Activated CD8-positive, alpha-beta T cell treated with anti-CD3 and anti-CD28 coated beads, Interleukin-2, amount 10 ng/mL, durations not matched to agents 7 days and 5 days (primary cell): ENCODE measurements at regions not wholly inside any gene's neighbourhood (a gene's known extent, or its start where the extent isn't known, plus 50 kb on each side); places are given as distances from the start of the nearest gene placed in this dataset.
"Not testable (repeated sequence)": the region's sequence is repeated elsewhere in the genome, so short reads cannot be mapped to it uniquely, and the experiment has no call there.

ENCODE experiments used
- ATAC-seq: fragments of 150-1000 bp; cut with Tn5 transposase; one replicate; pipeline ENCODE4 v1.10.0; 2021; ENCODE audit warnings: moderate library complexity
- CTCF ChIA-PET: fragments of 350-600 bp; sonication (Branson Sonifier 250); formaldehyde crosslinking; loops from one replicate; lab custom pipeline; 2021; ENCODE audit warnings: antibody characterized with exemption; lab: Charles Lee
- POLR2A ChIA-PET: fragments of 350-600 bp; sonication (Branson Sonifier 250); formaldehyde crosslinking; loops from one replicate; lab custom pipeline; 2021; ENCODE audit warnings: antibody characterized with exemption; lab: Charles Lee
- DNase-seq: peaks from one replicate; pipeline ENCODE4 v3.0.0-alpha.2; 2020
- H3K27ac Mint-ChIP-seq: one replicate; pipeline ENCODE4 v1.8.0; 2021; ENCODE audit warnings: mild to moderate bottlenecking, mixed read lengths
- H3K27me3 Mint-ChIP-seq: one replicate; pipeline ENCODE4 v1.8.0; 2021; ENCODE audit warnings: low read depth, mixed read lengths
- H3K36me3 Mint-ChIP-seq: one replicate; pipeline ENCODE4 v1.8.0; 2021; ENCODE audit warnings: low read depth, mixed read lengths
- H3K4me1 Mint-ChIP-seq: one replicate; pipeline ENCODE4 v1.8.0; 2021; ENCODE audit warnings: low read depth, mixed read lengths
- H3K4me3 Mint-ChIP-seq: one replicate; pipeline ENCODE4 v1.8.0; 2021; ENCODE audit warnings: mild to moderate bottlenecking, mixed read lengths
- H3K9me3 Mint-ChIP-seq: one replicate; pipeline ENCODE4 v1.8.0; 2022; ENCODE audit warnings: mixed read lengths; ENCODE audit not compliant: insufficient read depth

- Mint-ChIP-seq H3K4me3 (no peak overlapping the region), H3K36me3 (no peaks in the 10 kb centered on the region), H3K9me3 (peaks cover 2% of the 10 kb centered on the region), H3K4me1 (peaks cover 10% of the 10 kb centered on the region), H3K27ac (no peak overlapping the region), H3K27me3 (no peaks in the 10 kb centered on the region)
- DNase-seq = no peak
- ChIA-PET POLR2A (no interaction called here), CTCF (no interaction called here)
- no peak for ATAC-seq
Measured at GRCh38 chr20:8996817-8997512, 71.9 kb upstream of the PLCB4 start.

- H3K27ac Mint-ChIP-seq = no peak overlapping the region
- H3K27me3 Mint-ChIP-seq = no peaks in the 10 kb centered on the region
- ATAC-seq = no peak
- peaks cover 10% of the 10 kb centered on the region for H3K4me1 Mint-ChIP-seq
- ChIA-PET CTCF (no interaction called here), POLR2A (no interaction called here)
- DNase-seq = no peak
- H3K9me3 Mint-ChIP-seq = peaks cover 4% of the 10 kb centered on the region
- no peak overlapping the region for H3K4me3 Mint-ChIP-seq
- H3K36me3 Mint-ChIP-seq = no peaks in the 10 kb centered on the region
Measured at GRCh38 chr20:8997701-8998117, 71.2 kb upstream of the PLCB4 start.

GRCh38 chr20:9011121-9011520 lies 57.8 kb upstream of the PLCB4 start:
- H3K27ac Mint-ChIP-seq = no peak overlapping the region
- H3K4me3 Mint-ChIP-seq = no peak overlapping the region
- H3K27me3 Mint-ChIP-seq = no peaks in the 10 kb centered on the region
- no peak for DNase-seq
- ChIA-PET POLR2A (no interaction called here), CTCF (no interaction called here)
- no peaks in the 10 kb centered on the region for H3K4me1 Mint-ChIP-seq
- H3K36me3 Mint-ChIP-seq = no peaks in the 10 kb centered on the region
- H3K9me3 Mint-ChIP-seq = no peaks in the 10 kb centered on the region
- no peak for ATAC-seq

- DNase-seq, H3K27me3 Mint-ChIP-seq, H3K9me3 Mint-ChIP-seq, H3K27ac Mint-ChIP-seq, H3K36me3 Mint-ChIP-seq, H3K4me1 Mint-ChIP-seq, H3K4me3 Mint-ChIP-seq, ATAC-seq, CTCF ChIA-PET, POLR2A ChIA-PET: not testable (repeated sequence)
Measured at GRCh38 chr20:9015232-9015983, 53.5 kb upstream of the PLCB4 start.

- Mint-ChIP-seq H3K27me3 (no peaks in the 10 kb centered on the region), H3K4me1 (peaks cover 3% of the 10 kb centered on the region), H3K27ac (no peak overlapping the region), H3K4me3 (no peak overlapping the region), H3K36me3 (no peaks in the 10 kb centered on the region), H3K9me3 (no peaks in the 10 kb centered on the region)
- ChIA-PET CTCF (no interaction called here), POLR2A (no interaction called here)
- DNase-seq (no peak), ATAC-seq (no peak)
Measured at GRCh38 chr20:9015984-9016324, 52.9 kb upstream of the PLCB4 start.

GRCh38 chr20:9018346-9018745 lies 50.5 kb upstream of the PLCB4 start:
- ChIA-PET CTCF (no interaction called here), POLR2A (no interaction called here)
- H3K9me3 Mint-ChIP-seq = no peaks in the 10 kb centered on the region
- H3K4me3 Mint-ChIP-seq = no peak overlapping the region
- H3K27ac Mint-ChIP-seq = no peak overlapping the region
- no peak for DNase-seq
- peaks cover 3% of the 10 kb centered on the region for H3K4me1 Mint-ChIP-seq
- no peak for ATAC-seq
- H3K27me3 Mint-ChIP-seq = no peaks in the 10 kb centered on the region
- no peaks in the 10 kb centered on the region for H3K36me3 Mint-ChIP-seq
